BE2C (cell line): ENCODE measurements at regions not wholly inside any gene's neighbourhood (a gene's known extent, or its start where the extent isn't known, plus 50 kb on each side); places are given as distances from the start of the nearest gene placed in this dataset.
"Not testable (repeated sequence)": the region's sequence is repeated elsewhere in the genome, so short reads cannot be mapped to it uniquely, and the experiment has no call there.

Source experiments
- DNase-seq: peaks from one replicate; pipeline ENCODE4 v3.0.0-alpha.2; 2020
- H3K27me3 ChIP-seq: fragments of 250-450 bp; sonication (Bioruptor Pico); 2 replicates; pipeline ENCODE4 v1.5.1; 2020; ENCODE audit warnings: mild to moderate bottlenecking
- H3K36me3 ChIP-seq: fragments of 250-450 bp; sonication (Bioruptor Pico); 2 replicates; pipeline ENCODE4 v1.5.1; 2020; ENCODE audit warnings: mild to moderate bottlenecking
- H3K4me1 ChIP-seq: fragments of 250-450 bp; sonication (Bioruptor Pico); 2 replicates; pipeline ENCODE4 v1.5.1; 2020
- H3K4me3 ChIP-seq: 2 replicates; pipeline ENCODE4 v1.5.1; 2011; ENCODE audit warnings: low read depth, low read length
- H3K9me3 ChIP-seq: fragments of 250-450 bp; sonication (Bioruptor Pico); 2 replicates; pipeline ENCODE4 v1.5.1; 2020
- CTCF ChIP-seq: IDR thresholded peaks from 2 replicates; pipeline ENCODE4 v1.5.1; 2012; ENCODE audit warnings: mild to moderate bottlenecking, low read depth, low read length

- DNase-seq = no peak
- H3K4me1 ChIP-seq = no peaks in the 10 kb centered on the region
- no peaks in the 10 kb centered on the region for H3K9me3 ChIP-seq
- TF ChIP-seq CTCF = no peak
- no peaks in the 10 kb centered on the region for H3K36me3 ChIP-seq
- H3K27me3 ChIP-seq = no peaks in the 10 kb centered on the region
- no peak overlapping the region for H3K4me3 ChIP-seq
Measured at GRCh38 chr7:25686493-25686892, 458.2 kb upstream of the NPVF start.

GRCh38 chr7:25694211-25694610, 457.8 kb upstream of the NFE2L3 start:
- Histone ChIP-seq H3K27me3 (no peaks in the 10 kb centered on the region), H3K9me3 (no peaks in the 10 kb centered on the region), H3K4me1 (no peaks in the 10 kb centered on the region), H3K4me3 (no peak overlapping the region), H3K36me3 (no peaks in the 10 kb centered on the region)
- no peak for DNase-seq
- no peak for TF ChIP-seq CTCF

GRCh38 chr7:25694699-25695098, 457.3 kb upstream of the NFE2L3 start:
- Histone ChIP-seq H3K4me3 (no peak overlapping the region), H3K36me3 (no peaks in the 10 kb centered on the region), H3K9me3 (no peaks in the 10 kb centered on the region), H3K27me3 (no peaks in the 10 kb centered on the region), H3K4me1 (no peaks in the 10 kb centered on the region)
- no peak for DNase-seq
- no peak for TF ChIP-seq CTCF

GRCh38 chr7:25696571-25696970, 455.4 kb upstream of the NFE2L3 start:
- Histone ChIP-seq H3K27me3 (no peaks in the 10 kb centered on the region), H3K9me3 (no peaks in the 10 kb centered on the region), H3K36me3 (no peaks in the 10 kb centered on the region), H3K4me3 (no peak overlapping the region), H3K4me1 (no peaks in the 10 kb centered on the region)
- no peak for DNase-seq
- no peak for TF ChIP-seq CTCF

- Histone ChIP-seq H3K9me3 (no peaks in the 10 kb centered on the region), H3K4me1 (no peaks in the 10 kb centered on the region), H3K36me3 (no peaks in the 10 kb centered on the region), H3K4me3 (no peak overlapping the region), H3K27me3 (no peaks in the 10 kb centered on the region)
- DNase-seq = no peak
- no peak for TF ChIP-seq CTCF
Measured at GRCh38 chr7:25698451-25699113, 453.4 kb upstream of the NFE2L3 start.

- H3K9me3 ChIP-seq, H3K4me3 ChIP-seq, H3K27me3 ChIP-seq, H3K4me1 ChIP-seq, H3K36me3 ChIP-seq, DNase-seq: not testable (repeated sequence)
Measured at GRCh38 chr7:25700141-25700540, 451.9 kb upstream of the NFE2L3 start.

GRCh38 chr7:25704413-25704812, 447.6 kb upstream of the NFE2L3 start:
- H3K4me3 ChIP-seq = no peak overlapping the region
- TF ChIP-seq CTCF = no peak
- no peak for DNase-seq
- H3K9me3 ChIP-seq = no peaks in the 10 kb centered on the region
- H3K4me1 ChIP-seq = peaks cover 9% of the 10 kb centered on the region
- no peaks in the 10 kb centered on the region for H3K36me3 ChIP-seq
- no peaks in the 10 kb centered on the region for H3K27me3 ChIP-seq
